Hepatocyte (in vitro differentiated cells): ENCODE measurements at regions not wholly inside any gene's neighbourhood (a gene's known extent, or its start where the extent isn't known, plus 50 kb on each side); places are given as distances from the start of the nearest gene placed in this dataset.

Experiments used
- DNase-seq: peaks from one replicate; pipeline ENCODE4 v3.0.0-alpha.2; 2016; ENCODE audit warnings: low spot score
- H2AFZ ChIP-seq: fragments of 200-600 bp; sonication (generic); 2 replicates; pipeline ENCODE4 v1.6.0; 2016; ENCODE audit warnings: antibody characterized with exemption, mild to moderate bottlenecking
- H3K27ac ChIP-seq: fragments of 200-600 bp; sonication (generic); 2 replicates; pipeline ENCODE4 v1.5.1; 2016; ENCODE audit warnings: mild to moderate bottlenecking
- H3K27me3 ChIP-seq: fragments of 200-600 bp; sonication (generic); 2 replicates; pipeline ENCODE4 v1.6.1; 2016
- H3K36me3 ChIP-seq: fragments of 200-600 bp; sonication (generic); replicated peaks from 2 replicates; pipeline ENCODE4 v1.5.1; 2016; ENCODE audit warnings: low read depth; ENCODE audit not compliant: insufficient read depth
- H3K4me1 ChIP-seq: fragments of 200-600 bp; sonication (generic); 2 replicates; pipeline ENCODE4 v1.5.1; 2016; ENCODE audit warnings: mild to moderate bottlenecking, moderate library complexity; ENCODE audit not compliant: insufficient read depth
- H3K4me2 ChIP-seq: fragments of 200-600 bp; sonication (generic); 2 replicates; pipeline ENCODE4 v1.6.0; 2016
- H3K4me3 ChIP-seq: fragments of 200-600 bp; sonication (generic); 2 replicates; pipeline ENCODE4 v1.5.1; 2016; ENCODE audit warnings: mild to moderate bottlenecking
- H3K79me2 ChIP-seq: fragments of 200-600 bp; sonication (generic); 2 replicates; pipeline ENCODE4 v1.6.0; 2017; ENCODE audit warnings: mild to moderate bottlenecking
- H3K9me2 ChIP-seq: fragments of 200-600 bp; sonication (generic); replicated peaks from 2 replicates; pipeline ENCODE4 v1.6.0; 2017; ENCODE audit warnings: mild to moderate bottlenecking; ENCODE audit not compliant: insufficient read depth
- H3K9me3 ChIP-seq: fragments of 200-600 bp; sonication (generic); 2 replicates; pipeline ENCODE4 v1.5.1; 2016; ENCODE audit warnings: low read depth, mild to moderate bottlenecking
- H4K20me1 ChIP-seq: fragments of 200-600 bp; sonication (generic); 2 replicates; pipeline ENCODE4 v1.6.0; 2016; ENCODE audit warnings: mild to moderate bottlenecking; ENCODE audit not compliant: insufficient read depth, poor library complexity, severe bottlenecking
- CTCF ChIP-seq: fragments of 200-600 bp; sonication (generic); IDR thresholded peaks from 2 replicates; pipeline ENCODE4 v1.5.1; 2016; ENCODE audit warnings: antibody characterized with exemption, mild to moderate bottlenecking; ENCODE audit not compliant: poor library complexity
- EZH2 ChIP-seq: fragments of 200-600 bp; sonication (generic); IDR thresholded peaks from 2 replicates; pipeline ENCODE4 v1.6.1; 2016; ENCODE audit warnings: antibody characterized with exemption, mild to moderate bottlenecking, borderline replicate concordance
- EZH2phosphoT487 ChIP-seq: fragments of 200-600 bp; sonication (generic); IDR thresholded peaks from one replicate; pipeline ENCODE4 v1.6.1; 2018; ENCODE audit warnings: antibody characterized with exemption, mild to moderate bottlenecking, low read depth, moderate library complexity; ENCODE audit not compliant: unreplicated experiment, severe bottlenecking
- WGBS: methylation state at CpG from one replicate; pipeline ENCODE4 v1.1.6; 2016; ENCODE audit warnings: low lambda C conversion rate; ENCODE audit errors: missing lambda C conversion rate; 5-methylcytosine and 5-hydroxymethylcytosine counted together

- H3K9me2 ChIP-seq, result no peaks in the 10 kb centered on the region
- no peak overlapping the region for H3K4me2 ChIP-seq
- DNase-seq, result no peak
- H3K27ac ChIP-seq, result no peak overlapping the region
- no peaks in the 10 kb centered on the region for H3K36me3 ChIP-seq
- H3K79me2 ChIP-seq, result no peaks in the 10 kb centered on the region
- H3K4me1 ChIP-seq, result no peaks in the 10 kb centered on the region
- 73% methylated on average over 4 of the region's 4 CpGs for WGBS
- no peak overlapping the region for H2AFZ ChIP-seq
- no peak overlapping the region for H3K4me3 ChIP-seq
- TF ChIP-seq EZH2 (no peak), EZH2phosphoT487 (no peak), CTCF (no peak)
- H4K20me1 ChIP-seq, result no peaks in the 10 kb centered on the region
- H3K9me3 ChIP-seq, result no peaks in the 10 kb centered on the region
- H3K27me3 ChIP-seq, result no peaks in the 10 kb centered on the region
Observed at GRCh38 chrX:69069086-69069445, 96.2 kb downstream of the PJA1 start.

- Histone ChIP-seq H3K27ac (no peak overlapping the region), H2AFZ (no peak overlapping the region), H3K27me3 (no peaks in the 10 kb centered on the region), H3K4me1 (no peaks in the 10 kb centered on the region), H3K9me3 (no peaks in the 10 kb centered on the region), H4K20me1 (no peaks in the 10 kb centered on the region), H3K79me2 (no peaks in the 10 kb centered on the region), H3K36me3 (no peaks in the 10 kb centered on the region), H3K4me2 (no peak overlapping the region), H3K4me3 (no peak overlapping the region), H3K9me2 (no peaks in the 10 kb centered on the region)
- DNase-seq, result no peak
- 80% methylated on average over 6 of the region's 7 CpGs for WGBS
- TF ChIP-seq EZH2phosphoT487 (no peak), CTCF (no peak), EZH2 (no peak)
Observed at GRCh38 chrX:69068301-69069085, 96.8 kb downstream of the PJA1 start.

DNA sequence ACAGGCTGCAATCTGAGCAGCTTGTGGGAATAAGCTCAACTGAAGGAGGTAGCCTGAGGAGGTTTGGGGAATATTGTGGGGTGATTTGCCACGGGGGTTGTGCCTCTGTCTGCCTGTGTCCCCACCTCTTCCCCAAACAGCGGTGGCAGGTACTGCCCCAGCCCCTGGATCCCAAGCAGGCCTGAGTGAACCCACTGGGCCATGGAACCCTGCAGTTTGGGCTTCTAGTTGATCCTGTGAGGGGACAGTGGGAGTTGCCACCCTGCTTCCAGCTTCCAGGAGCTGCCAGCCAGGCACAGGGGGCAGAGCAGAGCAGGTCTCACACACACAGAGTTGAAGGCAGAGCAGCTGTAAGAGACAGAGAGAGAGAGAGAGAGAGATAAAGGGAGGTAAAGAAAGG lies 97.4 kb downstream of the PJA1 start:
- Histone ChIP-seq H3K9me2 (no peaks in the 10 kb centered on the region), H3K4me2 (no peak overlapping the region), H3K9me3 (no peaks in the 10 kb centered on the region), H2AFZ (no peak overlapping the region), H4K20me1 (no peaks in the 10 kb centered on the region), H3K36me3 (no peaks in the 10 kb centered on the region), H3K27ac (no peak overlapping the region), H3K4me1 (no peaks in the 10 kb centered on the region), H3K4me3 (no peak overlapping the region), H3K27me3 (no peaks in the 10 kb centered on the region), H3K79me2 (no peaks in the 10 kb centered on the region)
- DNase-seq, result no peak
- WGBS, result 51% methylated on average over 2 of the region's 2 CpGs
- TF ChIP-seq EZH2phosphoT487, result no peak
- TF ChIP-seq CTCF, result no peak
- TF ChIP-seq EZH2, result no peak
